ENCODE measurements at regions not wholly inside any gene's neighbourhood (a gene's known extent, or its start where the extent isn't known, plus 50 kb on each side); places are given as distances from the start of the nearest gene placed in this dataset.

DNA sequence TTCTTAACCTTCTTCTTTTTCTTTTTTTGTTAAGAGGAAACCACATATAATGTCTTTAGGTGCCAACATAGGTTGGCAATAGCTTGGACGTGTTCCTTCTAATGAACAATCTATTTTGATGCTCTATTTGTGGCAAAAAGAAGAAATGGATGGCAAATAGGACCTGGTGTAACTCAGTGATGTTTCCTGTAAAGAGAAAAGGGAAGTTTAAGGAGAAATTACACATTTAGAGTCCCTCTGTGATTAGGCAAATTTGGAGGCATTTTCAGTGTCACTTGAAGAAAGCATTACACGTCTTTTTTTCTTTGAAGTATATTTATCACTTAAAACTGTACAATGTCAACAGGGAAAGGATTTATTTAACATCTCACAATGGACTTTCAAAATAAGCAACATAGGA lies 327.1 kb downstream of the ZIC1 start:
- TF ChIP-seq TCF7L2 (IDR thresholded peaks at IDR 0.05; ENCODE audit: low read depth, low read length): no peak
- TF ChIP-seq, protein P1, sequence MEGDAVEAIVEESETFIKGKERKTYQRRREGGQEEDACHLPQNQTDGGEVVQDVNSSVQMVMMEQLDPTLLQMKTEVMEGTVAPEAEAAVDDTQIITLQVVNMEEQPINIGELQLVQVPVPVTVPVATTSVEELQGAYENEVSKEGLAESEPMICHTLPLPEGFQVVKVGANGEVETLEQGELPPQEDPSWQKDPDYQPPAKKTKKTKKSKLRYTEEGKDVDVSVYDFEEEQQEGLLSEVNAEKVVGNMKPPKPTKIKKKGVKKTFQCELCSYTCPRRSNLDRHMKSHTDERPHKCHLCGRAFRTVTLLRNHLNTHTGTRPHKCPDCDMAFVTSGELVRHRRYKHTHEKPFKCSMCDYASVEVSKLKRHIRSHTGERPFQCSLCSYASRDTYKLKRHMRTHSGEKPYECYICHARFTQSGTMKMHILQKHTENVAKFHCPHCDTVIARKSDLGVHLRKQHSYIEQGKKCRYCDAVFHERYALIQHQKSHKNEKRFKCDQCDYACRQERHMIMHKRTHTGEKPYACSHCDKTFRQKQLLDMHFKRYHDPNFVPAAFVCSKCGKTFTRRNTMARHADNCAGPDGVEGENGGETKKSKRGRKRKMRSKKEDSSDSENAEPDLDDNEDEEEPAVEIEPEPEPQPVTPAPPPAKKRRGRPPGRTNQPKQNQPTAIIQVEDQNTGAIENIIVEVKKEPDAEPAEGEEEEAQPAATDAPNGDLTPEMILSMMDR (IDR thresholded peaks at IDR 0.05): no peak
- TF ChIP-seq POLR2AphosphoS5 (IDR thresholded peaks at IDR 0.05; ENCODE audit: low read depth, low read length): no peak
- no peak for TF ChIP-seq REST (IDR thresholded peaks at IDR 0.05; ENCODE audit: insufficient read depth in 1 of 2, low read depth in 2 of 2, low read length in 1 of 2)
- TF ChIP-seq SIN3A (IDR thresholded peaks at IDR 0.05; ENCODE audit: borderline replicate concordance, insufficient read depth, low read depth, low read length): no peak
- intact Hi-C loops (cut with micrococcal nuclease; ENCODE audit: unreplicated experiment) (no loop called here), in situ Hi-C loops (cut with HindIII; ENCODE audit: low pct_unique_long_range_greater_than_20kb, low sequenced_read_pairs) (no loop called here)
- Histone ChIP-seq H3K9me3 (ENCODE audit: control insufficient read depth, insufficient read depth, low read depth, low read length) (no peaks in the 10 kb centered on the region), H3K4me1 (ENCODE audit: control insufficient read depth, insufficient read depth, low read length) (no peaks in the 10 kb centered on the region), H3K27ac (ENCODE audit: low read length) (no peak overlapping the region), H3K27me3 (ENCODE audit: control insufficient read depth, insufficient read depth, low read length) (no peaks in the 10 kb centered on the region), H3K4me3 (ENCODE audit: low read depth in 2 of 2, low read length in 2 of 2) (no peak overlapping the region), H3K36me3 (ENCODE audit: control insufficient read depth, insufficient read depth, low read length) (no peaks in the 10 kb centered on the region)
- ATAC-seq (no peak), DNase-seq (ENCODE audit: low read depth, low spot score) (no peak)
- no TSS peak for BruUV-seq (replicated peaks)
- ChIA-PET CTCF (interaction anchor here (0.6 kb wide), 1 partner anchor 458 kb away, joined by 4 read pairs; no protein-coding TSS in a partner anchor), POLR2A (no interaction called here)

GRCh38 chr3:147737376-147737775 lies 328.2 kb downstream of the ZIC1 start:
- ATAC-seq (no peak), DNase-seq (ENCODE audit: low read depth, low spot score) (no peak)
- Histone ChIP-seq H3K27ac (ENCODE audit: low read length) (no peak overlapping the region), H3K36me3 (ENCODE audit: control insufficient read depth, insufficient read depth, low read length) (no peaks in the 10 kb centered on the region), H3K27me3 (ENCODE audit: control insufficient read depth, insufficient read depth, low read length) (no peaks in the 10 kb centered on the region), H3K9me3 (ENCODE audit: control insufficient read depth, insufficient read depth, low read depth, low read length) (no peaks in the 10 kb centered on the region), H3K4me1 (ENCODE audit: control insufficient read depth, insufficient read depth, low read length) (no peaks in the 10 kb centered on the region), H3K4me3 (ENCODE audit: low read depth in 2 of 2, low read length in 2 of 2) (no peak overlapping the region)
- ChIA-PET CTCF (no interaction called here), POLR2A (no interaction called here)
- TF ChIP-seq SIN3A (IDR thresholded peaks at IDR 0.05; ENCODE audit: borderline replicate concordance, insufficient read depth, low read depth, low read length): no peak
- TF ChIP-seq, protein P1 (IDR thresholded peaks at IDR 0.05): no peak
- no peak for TF ChIP-seq TCF7L2 (IDR thresholded peaks at IDR 0.05; ENCODE audit: low read depth, low read length)
- TF ChIP-seq REST (IDR thresholded peaks at IDR 0.05; ENCODE audit: insufficient read depth in 1 of 2, low read depth in 2 of 2, low read length in 1 of 2): no peak
- no peak for TF ChIP-seq POLR2AphosphoS5 (IDR thresholded peaks at IDR 0.05; ENCODE audit: low read depth, low read length)
- no TSS peak for BruUV-seq (replicated peaks)
- intact Hi-C loops (cut with micrococcal nuclease; ENCODE audit: unreplicated experiment) (no loop called here), in situ Hi-C loops (cut with HindIII; ENCODE audit: low pct_unique_long_range_greater_than_20kb, low sequenced_read_pairs) (no loop called here)

Data from Panc1 (cell line).